ENCODE measurements at regions not wholly inside any gene's neighbourhood (a gene's known extent, or its start where the extent isn't known, plus 50 kb on each side); places are given as distances from the start of the nearest gene placed in this dataset.
"Not testable (repeated sequence)": the region's sequence is repeated elsewhere in the genome, so short reads cannot be mapped to it uniquely, and the experiment has no call there.

GRCh38 chr4:3612934-3613333 lies 80.7 kb upstream of the LRPAP1 start:
- no peak for DNase-seq (ENCODE audit: extremely low spot score in 2 of 2)
- Histone ChIP-seq H3K9me3 (no peaks in the 10 kb centered on the region), H3K27me3 (no peaks in the 10 kb centered on the region), H3K4me1 (no peaks in the 10 kb centered on the region), H3K4me3 (no peak overlapping the region), H3K27ac (no peak overlapping the region), H3K36me3 (no peaks in the 10 kb centered on the region)
- intact Hi-C loops (cut with DNase I), result no loop called here
- TF ChIP-seq POLR2AphosphoS5 (IDR thresholded peaks at IDR 0.05; ENCODE audit: insufficient read depth in 1 of 2, low read depth in 1 of 2), result no peak
- TF ChIP-seq POLR2A (IDR thresholded peaks at IDR 0.05), result no peak
- TF ChIP-seq CTCF (IDR thresholded peaks at IDR 0.05), result no peak

- no peak overlapping the region for H3K4me3 ChIP-seq
- H3K27ac ChIP-seq, result no peak overlapping the region
- no peak for TF ChIP-seq POLR2A (IDR thresholded peaks at IDR 0.05)
- TF ChIP-seq POLR2AphosphoS5 (IDR thresholded peaks at IDR 0.05; ENCODE audit: insufficient read depth in 1 of 2, low read depth in 1 of 2), result no peak
- TF ChIP-seq CTCF (IDR thresholded peaks at IDR 0.05), result no peak
- H3K36me3 ChIP-seq, result no peaks in the 10 kb centered on the region
- no peaks in the 10 kb centered on the region for H3K4me1 ChIP-seq
- DNase-seq (ENCODE audit: extremely low spot score in 2 of 2), result no peak
- H3K9me3 ChIP-seq, result no peaks in the 10 kb centered on the region
- intact Hi-C loops (cut with DNase I), result no loop called here
- no peaks in the 10 kb centered on the region for H3K27me3 ChIP-seq
These were observed 80.1 kb upstream of the LRPAP1 start for GRCh38 chr4:3612281-3612680.

- intact Hi-C loops (cut with DNase I), result no loop called here
- no peaks in the 10 kb centered on the region for H3K4me1 ChIP-seq
- no peaks in the 10 kb centered on the region for H3K36me3 ChIP-seq
- no peak overlapping the region for H3K27ac ChIP-seq
- no peak overlapping the region for H3K4me3 ChIP-seq
- TF ChIP-seq POLR2AphosphoS5 (IDR thresholded peaks at IDR 0.05; ENCODE audit: insufficient read depth in 1 of 2, low read depth in 1 of 2) (no peak), POLR2A (IDR thresholded peaks at IDR 0.05) (no peak), CTCF (IDR thresholded peaks at IDR 0.05) (no peak)
- no peaks in the 10 kb centered on the region for H3K27me3 ChIP-seq
- DNase-seq (ENCODE audit: extremely low spot score in 2 of 2), result no peak
- no peaks in the 10 kb centered on the region for H3K9me3 ChIP-seq
These were observed 79.6 kb upstream of the LRPAP1 start for GRCh38 chr4:3611778-3612177.

- H3K36me3 ChIP-seq; H3K27me3 ChIP-seq; intact Hi-C loops (cut with DNase I); H3K9me3 ChIP-seq; H3K4me1 ChIP-seq; DNase-seq (ENCODE audit: extremely low spot score in 2 of 2); H3K4me3 ChIP-seq; H3K27ac ChIP-seq: not testable (repeated sequence)
These were observed 78.6 kb upstream of the LRPAP1 start for GRCh38 chr4:3610851-3611250.

- H3K9me3 ChIP-seq; DNase-seq (ENCODE audit: extremely low spot score in 2 of 2); H3K36me3 ChIP-seq; H3K4me3 ChIP-seq; H3K27ac ChIP-seq; intact Hi-C loops (cut with DNase I); H3K27me3 ChIP-seq; H3K4me1 ChIP-seq: not testable (repeated sequence)
These were observed 77.7 kb upstream of the LRPAP1 start for GRCh38 chr4:3609905-3610304.

GRCh38 chr4:3607690-3608552 lies 75.7 kb upstream of the LRPAP1 start:
- H3K27me3 ChIP-seq, result no peaks in the 10 kb centered on the region
- H3K4me3 ChIP-seq, result no peak overlapping the region
- no peaks in the 10 kb centered on the region for H3K4me1 ChIP-seq
- no peaks in the 10 kb centered on the region for H3K36me3 ChIP-seq
- intact Hi-C loops (cut with DNase I), result no loop called here
- H3K27ac ChIP-seq, result no peak overlapping the region
- DNase-seq (ENCODE audit: extremely low spot score in 2 of 2), result peak in 1 of 2 donors; percentile 93
- TF ChIP-seq CTCF (IDR thresholded peaks at IDR 0.05), result no peak
- H3K9me3 ChIP-seq, result no peaks in the 10 kb centered on the region

GRCh38 chr4:3606850-3607249 lies 74.6 kb upstream of the LRPAP1 start:
- H3K4me3 ChIP-seq; DNase-seq (ENCODE audit: extremely low spot score in 2 of 2); H3K27me3 ChIP-seq; H3K4me1 ChIP-seq; H3K27ac ChIP-seq; H3K36me3 ChIP-seq; intact Hi-C loops (cut with DNase I); H3K9me3 ChIP-seq: not testable (repeated sequence)

GRCh38 chr4:3606271-3606670 lies 74.0 kb upstream of the LRPAP1 start:
- H3K4me3 ChIP-seq; H3K36me3 ChIP-seq; H3K9me3 ChIP-seq; H3K27me3 ChIP-seq; H3K4me1 ChIP-seq; intact Hi-C loops (cut with DNase I); H3K27ac ChIP-seq; DNase-seq (ENCODE audit: extremely low spot score in 2 of 2): not testable (repeated sequence)
